Left lung (tissue), 4 donors: ENCODE measurements at regions not wholly inside any gene's neighbourhood (a gene's known extent, or its start where the extent isn't known, plus 50 kb on each side); places are given as distances from the start of the nearest gene placed in this dataset.

Experiments used
- ATAC-seq: fragments of 200-7000 bp; cut with Tn5 transposase; one replicate; pipeline ENCODE4 v1.9.1; 2020; ENCODE audit warnings: moderate library complexity
- DNase-seq, 4 donors: peaks; one replicate each; pipeline ENCODE4 v3.0.0-alpha.2; 2013 to 2020
- H3K27ac ChIP-seq, 2 donors: fragments of 200-600 bp; sonication (generic) in 1 of 2; one replicate each; pipeline versions ENCODE4 v1.5.0 to v1.8.0; 2020 to 2021
- H3K27me3 ChIP-seq, 2 donors: fragments of 200-600 bp; sonication (generic) in 1 of 2; one replicate each; pipeline versions ENCODE4 v1.5.0 to v1.8.0; 2020 to 2021
- H3K36me3 ChIP-seq, 2 donors: fragments of 200-600 bp; sonication (generic) in 1 of 2; one replicate each; pipeline versions ENCODE4 v1.5.0 to v1.8.0; 2020 to 2021
- H3K4me1 ChIP-seq, 2 donors: fragments of 200-600 bp; one replicate each; pipeline ENCODE4 v1.8.0; 2021
- H3K4me3 ChIP-seq, 2 donors: fragments of 200-600 bp; sonication (generic) in 1 of 2; one replicate each; pipeline versions ENCODE4 v1.5.0 to v1.8.0; 2020 to 2021; ENCODE audit warnings: mild to moderate bottlenecking in 1 of 2
- H3K9me3 ChIP-seq, 2 donors: fragments of 200-600 bp; sonication (generic) in 1 of 2; one replicate each; pipeline versions ENCODE4 v1.5.0 to v1.8.0; 2020 to 2021
- intact Hi-C, 2 donors: fragments of 100-400 bp; cut with DNase I; formaldehyde crosslinking; loops; one replicate each; pipeline versions ENCODE4 v1.11.2 to v1.14.2; 2022
- TF ChIP-seq, protein P1 (sequence below), 2 donors: fragments of 200-600 bp; sonication (generic) in 1 of 2; IDR thresholded peaks; one replicate each; pipeline versions ENCODE4 v1.5.0 to v1.8.0; 2021; ENCODE audit warnings: antibody characterized with exemption in 2 of 2
- donor health status: DM: no; HTN: yes; CAD: no.
- donor health status: DM: no; HTN: no; CAD: no.

DNA sequence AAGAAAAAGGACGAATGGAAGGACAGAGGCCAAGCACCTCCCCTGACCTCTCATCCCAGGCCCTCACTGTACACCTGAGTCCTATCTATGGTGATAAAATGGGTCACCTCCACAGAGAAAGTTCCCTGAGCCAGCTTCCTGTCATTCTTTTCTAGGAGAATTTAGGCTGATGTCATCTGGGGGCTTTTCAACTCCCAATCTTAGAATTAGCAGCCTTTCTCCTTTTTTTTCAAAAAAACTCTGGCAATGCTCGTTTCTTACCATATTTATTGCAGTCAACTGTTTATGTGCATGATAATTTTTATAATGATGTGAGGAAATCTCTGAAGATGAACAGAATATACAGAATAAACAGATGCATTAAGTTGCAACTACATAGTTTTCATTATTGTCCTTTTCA lies 177.6 kb downstream of the SNAPC1 start:
- Histone ChIP-seq H3K4me3 (no peak overlapping the region), H3K36me3 (no peaks in the 10 kb centered on the region), H3K4me1 (no peaks in the 10 kb centered on the region), H3K27me3 (no peaks in the 10 kb centered on the region), H3K27ac (no peak overlapping the region), H3K9me3 (peaks cover 0 to 5% of the 10 kb centered on the region in 2 donors)
- intact Hi-C loops, result no loop called here
- TF ChIP-seq, protein P1, sequence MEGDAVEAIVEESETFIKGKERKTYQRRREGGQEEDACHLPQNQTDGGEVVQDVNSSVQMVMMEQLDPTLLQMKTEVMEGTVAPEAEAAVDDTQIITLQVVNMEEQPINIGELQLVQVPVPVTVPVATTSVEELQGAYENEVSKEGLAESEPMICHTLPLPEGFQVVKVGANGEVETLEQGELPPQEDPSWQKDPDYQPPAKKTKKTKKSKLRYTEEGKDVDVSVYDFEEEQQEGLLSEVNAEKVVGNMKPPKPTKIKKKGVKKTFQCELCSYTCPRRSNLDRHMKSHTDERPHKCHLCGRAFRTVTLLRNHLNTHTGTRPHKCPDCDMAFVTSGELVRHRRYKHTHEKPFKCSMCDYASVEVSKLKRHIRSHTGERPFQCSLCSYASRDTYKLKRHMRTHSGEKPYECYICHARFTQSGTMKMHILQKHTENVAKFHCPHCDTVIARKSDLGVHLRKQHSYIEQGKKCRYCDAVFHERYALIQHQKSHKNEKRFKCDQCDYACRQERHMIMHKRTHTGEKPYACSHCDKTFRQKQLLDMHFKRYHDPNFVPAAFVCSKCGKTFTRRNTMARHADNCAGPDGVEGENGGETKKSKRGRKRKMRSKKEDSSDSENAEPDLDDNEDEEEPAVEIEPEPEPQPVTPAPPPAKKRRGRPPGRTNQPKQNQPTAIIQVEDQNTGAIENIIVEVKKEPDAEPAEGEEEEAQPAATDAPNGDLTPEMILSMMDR (IDR thresholded peaks at IDR 0.05), result no peak
- ATAC-seq (no peak), DNase-seq (no peak)

DNA sequence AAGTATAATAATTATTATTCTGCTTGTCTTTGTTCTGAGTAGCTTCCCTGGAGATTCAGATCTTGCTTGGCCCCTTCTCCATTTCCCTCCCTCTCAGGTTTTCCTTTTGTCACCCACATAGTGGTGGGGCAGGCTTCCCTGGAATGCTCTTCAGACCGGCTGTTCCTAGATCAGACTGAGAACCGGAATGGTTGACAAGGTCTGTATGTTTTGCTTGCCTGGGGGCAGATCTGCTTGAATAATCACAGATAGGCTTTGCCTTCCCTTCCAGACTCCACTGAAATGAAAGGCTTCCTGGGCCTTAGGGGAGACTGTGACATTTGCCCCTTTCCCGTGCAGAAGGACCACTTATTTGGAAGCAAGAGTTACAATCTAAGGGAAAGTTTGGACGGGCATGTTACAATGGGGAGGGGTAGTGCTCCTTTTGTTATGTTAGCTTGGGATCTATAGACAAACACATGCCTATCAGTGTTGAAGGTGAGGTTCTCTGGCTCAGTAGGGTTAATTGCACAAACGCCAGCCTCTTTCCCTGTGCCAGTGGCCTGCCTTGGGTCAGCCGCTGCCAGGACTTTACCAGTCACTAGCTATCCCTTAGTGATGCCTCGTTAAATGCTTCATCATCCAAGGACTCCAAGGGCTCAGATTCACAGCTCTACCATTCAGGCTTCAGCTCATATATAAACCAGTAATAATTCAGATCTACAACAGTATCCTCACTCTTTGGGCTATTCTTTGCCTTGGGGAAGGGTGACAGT lies 178.6 kb downstream of the SNAPC1 start:
- Histone ChIP-seq H3K9me3 (peaks cover 0 to 5% of the 10 kb centered on the region in 2 donors), H3K4me1 (no peaks in the 10 kb centered on the region), H3K36me3 (no peaks in the 10 kb centered on the region), H3K4me3 (no peak overlapping the region), H3K27me3 (no peaks in the 10 kb centered on the region), H3K27ac (no peak overlapping the region)
- DNase-seq (no peak), ATAC-seq (peak; percentile 56)
- TF ChIP-seq, protein P1 (IDR thresholded peaks at IDR 0.05), result no peak
- intact Hi-C loops, result no loop called here

DNA sequence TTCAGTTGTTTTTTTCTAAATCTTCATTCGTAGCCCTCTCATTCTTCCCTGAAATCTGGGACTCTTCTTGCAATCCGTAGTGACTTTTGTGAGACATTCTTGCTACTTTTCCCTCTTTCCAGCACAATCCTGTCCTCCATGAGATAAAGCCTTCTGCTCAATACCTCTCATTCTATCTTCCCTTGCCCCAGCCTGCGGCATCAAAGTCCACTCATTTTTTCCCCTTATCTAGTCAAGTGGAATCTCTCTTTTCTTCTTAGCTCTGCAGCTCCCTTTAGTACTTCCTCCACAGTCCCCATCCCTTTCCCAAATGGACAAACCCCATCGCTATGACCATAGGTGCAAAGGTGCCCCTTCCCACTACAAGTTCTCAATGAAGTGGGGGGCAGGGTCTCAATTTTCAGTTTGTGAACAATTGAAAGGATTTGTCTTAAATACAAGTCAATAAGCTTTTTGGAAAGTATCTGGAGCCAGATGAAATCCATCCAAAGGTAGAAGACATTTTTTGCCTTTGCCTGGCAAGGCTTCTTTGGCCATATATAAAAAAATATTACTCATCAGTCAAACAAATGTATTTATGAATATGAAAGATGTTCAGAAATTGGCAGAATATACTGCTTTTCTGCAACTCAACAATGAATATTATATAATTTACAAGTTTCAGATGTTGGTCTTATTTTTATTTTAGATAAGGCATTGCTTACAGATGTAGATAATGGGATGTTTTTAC lies 179.4 kb downstream of the SNAPC1 start:
- intact Hi-C loops, result no loop called here
- no peak for ATAC-seq
- no peak for DNase-seq
- no peaks in the 10 kb centered on the region for H3K27me3 ChIP-seq
- no peaks in the 10 kb centered on the region for H3K4me1 ChIP-seq
- no peak overlapping the region for H3K4me3 ChIP-seq
- H3K9me3 ChIP-seq, result peaks cover 0 to 5% of the 10 kb centered on the region in 2 donors
- H3K36me3 ChIP-seq, result no peaks in the 10 kb centered on the region
- TF ChIP-seq, protein P1 (IDR thresholded peaks at IDR 0.05), result no peak
- H3K27ac ChIP-seq, result no peak overlapping the region

DNA sequence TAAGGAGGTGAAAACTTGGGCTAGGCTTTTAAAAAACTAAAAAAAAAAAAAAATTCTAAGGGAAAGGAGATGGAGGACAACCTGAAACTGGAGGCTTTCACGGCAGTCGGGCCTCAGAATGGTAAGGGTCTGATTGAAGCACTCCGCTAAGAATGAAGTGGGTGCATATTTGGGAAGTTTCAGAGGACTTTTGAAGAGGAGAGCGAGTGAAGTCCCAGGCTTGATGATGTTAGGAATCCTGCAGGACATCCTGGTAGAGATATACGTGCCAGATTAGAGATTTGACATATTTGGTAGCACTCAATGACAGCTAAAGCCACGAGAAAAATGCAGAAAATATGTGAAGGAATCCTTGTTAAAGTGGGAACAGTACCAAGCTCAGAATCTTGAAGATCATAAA lies 186.2 kb downstream of the SNAPC1 start:
- DNase-seq (no peak), ATAC-seq (no peak)
- Histone ChIP-seq H3K9me3 (peaks cover 0 to 5% of the 10 kb centered on the region in 2 donors), H3K27ac (no peak overlapping the region), H3K36me3 (no peaks in the 10 kb centered on the region), H3K4me1 (no peaks in the 10 kb centered on the region), H3K4me3 (no peak overlapping the region), H3K27me3 (no peaks in the 10 kb centered on the region)
- intact Hi-C loops, result no loop called here
- TF ChIP-seq, protein P1 (IDR thresholded peaks at IDR 0.05), result no peak

DNA sequence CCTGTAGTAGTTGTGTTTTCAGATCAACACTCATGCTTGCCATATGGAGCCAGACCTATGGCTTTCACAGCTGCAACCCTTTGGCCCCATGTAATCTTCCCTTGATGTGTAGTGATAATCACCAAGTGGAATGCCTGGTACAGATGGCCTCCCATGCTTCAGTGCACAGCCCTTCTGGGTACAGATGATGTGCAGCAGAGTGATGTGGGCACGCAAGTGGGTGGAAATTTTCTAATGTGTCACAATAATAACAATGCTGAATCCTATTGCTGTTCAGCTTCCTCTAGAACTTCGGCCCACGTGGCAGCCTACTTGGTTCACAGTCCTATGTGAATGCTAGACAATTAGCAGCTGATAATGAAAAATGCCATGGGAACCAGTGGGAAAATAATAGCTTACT lies 188.1 kb downstream of the SNAPC1 start:
- TF ChIP-seq, protein P1 (IDR thresholded peaks at IDR 0.05), result no peak
- intact Hi-C loops, result no loop called here
- Histone ChIP-seq H3K27ac (no peak overlapping the region), H3K36me3 (no peaks in the 10 kb centered on the region), H3K27me3 (no peaks in the 10 kb centered on the region), H3K4me3 (no peak overlapping the region), H3K4me1 (no peaks in the 10 kb centered on the region), H3K9me3 (no peaks in the 10 kb centered on the region)
- ATAC-seq (no peak), DNase-seq (peak in 1 of 4 donors; percentile 25)
